IPS-18a (cell line): ENCODE measurements at regions not wholly inside any gene's neighbourhood (a gene's known extent, or its start where the extent isn't known, plus 50 kb on each side); places are given as distances from the start of the nearest gene placed in this dataset.

Experiments used
- H3K27ac ChIP-seq: one replicate; pipeline ENCODE4 v1.5.1; 2013; ENCODE audit warnings: low read length
- H3K27me3 ChIP-seq: one replicate; pipeline ENCODE4 v1.6.1; 2013; ENCODE audit warnings: mild to moderate bottlenecking, low read length; ENCODE audit not compliant: control insufficient read depth, insufficient read depth
- H3K36me3 ChIP-seq: one replicate; pipeline ENCODE4 v1.6.1; 2013; ENCODE audit warnings: low read depth, low read length; ENCODE audit not compliant: control insufficient read depth
- H3K4me1 ChIP-seq: one replicate; pipeline ENCODE4 v1.6.1; 2013; ENCODE audit warnings: low read depth, low read length; ENCODE audit not compliant: control insufficient read depth
- H3K4me3 ChIP-seq: one replicate; pipeline ENCODE4 v1.5.1; 2013; ENCODE audit warnings: low read length
- H3K9ac ChIP-seq: one replicate; pipeline ENCODE4 v1.6.1; 2013; ENCODE audit warnings: mild to moderate bottlenecking, low read length, moderate library complexity
- H3K9me3 ChIP-seq: one replicate; pipeline ENCODE4 v1.6.1; 2013; ENCODE audit warnings: low read depth, low read length; ENCODE audit not compliant: control insufficient read depth

DNA sequence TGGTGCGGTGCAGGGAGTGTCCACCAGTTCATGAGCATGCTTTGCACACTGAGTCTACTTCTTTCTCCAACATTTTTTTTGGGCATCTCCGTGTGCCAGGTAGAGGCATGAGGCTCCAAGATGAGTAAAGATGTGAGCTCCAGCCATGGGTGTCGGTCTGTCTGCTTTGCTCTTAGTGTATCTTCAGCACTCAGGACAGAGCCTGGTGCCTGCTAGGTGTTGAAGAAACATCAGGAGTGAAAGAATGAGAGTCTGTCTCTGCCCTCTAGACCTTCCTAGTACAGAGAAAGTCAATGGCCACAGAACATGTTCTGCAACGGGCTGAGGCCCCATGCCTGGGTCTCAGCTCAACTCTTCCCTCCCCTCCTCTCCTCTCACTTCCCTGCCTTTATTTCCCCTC, 486.5 kb downstream of the TBC1D22A start:
- Histone ChIP-seq H3K36me3 (no peaks in the 10 kb centered on the region), H3K4me3 (no peak overlapping the region), H3K4me1 (no peaks in the 10 kb centered on the region), H3K27ac (no peak overlapping the region), H3K9me3 (peaks cover 71% of the 10 kb centered on the region), H3K27me3 (no peaks in the 10 kb centered on the region), H3K9ac (no peak overlapping the region)

DNA sequence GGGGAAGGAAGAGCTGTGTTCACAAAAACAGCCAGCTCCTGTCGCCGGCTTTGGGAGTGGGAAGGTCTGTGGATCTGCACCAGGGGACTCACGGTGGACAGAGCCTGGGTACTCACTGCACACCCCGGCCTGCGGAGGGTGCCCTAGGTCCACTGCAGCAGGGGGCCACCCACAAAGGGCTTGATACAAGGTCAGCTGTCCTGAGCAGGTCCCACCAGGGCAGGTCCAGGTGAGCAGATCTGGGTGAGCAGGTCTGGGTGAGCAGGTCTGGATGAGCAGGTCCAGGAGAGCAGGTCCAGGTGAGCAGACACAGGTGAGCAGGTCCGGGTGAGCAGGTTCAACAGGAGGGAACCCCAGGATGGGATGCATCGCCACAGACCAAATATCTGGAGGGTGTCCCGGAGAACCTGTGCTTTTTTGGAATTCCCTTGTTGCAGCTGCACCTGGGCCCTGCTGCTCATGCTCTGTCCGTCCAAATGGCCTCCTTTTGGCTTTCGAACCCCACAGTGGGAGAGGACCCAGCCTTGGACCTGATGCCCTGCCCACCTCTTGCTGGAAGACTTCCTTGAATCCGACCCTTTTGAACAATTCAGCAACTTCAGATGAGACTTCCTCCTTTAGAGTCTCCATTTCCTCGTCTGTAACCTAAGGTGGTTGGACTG, 485.3 kb downstream of the TBC1D22A start:
- H3K9me3 ChIP-seq: peaks cover 66% of the 10 kb centered on the region
- H3K27ac ChIP-seq: no peak overlapping the region
- H3K9ac ChIP-seq: no peak overlapping the region
- no peak overlapping the region for H3K4me3 ChIP-seq
- no peaks in the 10 kb centered on the region for H3K36me3 ChIP-seq
- no peaks in the 10 kb centered on the region for H3K4me1 ChIP-seq
- H3K27me3 ChIP-seq: no peaks in the 10 kb centered on the region

DNA sequence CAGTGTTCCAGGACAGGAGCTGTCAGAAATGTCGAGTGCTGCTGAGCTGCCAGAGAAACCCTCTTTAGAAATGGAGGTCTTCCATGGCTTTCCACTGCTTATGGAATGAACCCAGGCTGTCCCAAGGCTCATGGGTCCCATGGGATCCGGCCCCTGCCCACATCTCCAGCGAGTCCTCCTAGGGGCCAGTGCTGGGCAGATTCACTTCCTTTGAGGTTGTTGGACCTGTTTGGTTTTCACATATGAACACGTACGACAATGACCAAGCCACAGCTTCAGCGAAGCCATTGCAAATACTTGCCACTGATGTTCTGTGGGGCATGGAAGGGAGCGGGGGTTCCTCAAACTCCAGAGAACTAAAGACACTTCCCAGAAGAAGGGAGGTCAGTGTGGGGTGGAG, 483.3 kb downstream of the TBC1D22A start:
- Histone ChIP-seq H3K9me3 (peaks cover 52% of the 10 kb centered on the region), H3K4me1 (no peaks in the 10 kb centered on the region), H3K27me3 (no peaks in the 10 kb centered on the region), H3K9ac (no peak overlapping the region), H3K36me3 (no peaks in the 10 kb centered on the region), H3K27ac (no peak overlapping the region), H3K4me3 (no peak overlapping the region)

DNA sequence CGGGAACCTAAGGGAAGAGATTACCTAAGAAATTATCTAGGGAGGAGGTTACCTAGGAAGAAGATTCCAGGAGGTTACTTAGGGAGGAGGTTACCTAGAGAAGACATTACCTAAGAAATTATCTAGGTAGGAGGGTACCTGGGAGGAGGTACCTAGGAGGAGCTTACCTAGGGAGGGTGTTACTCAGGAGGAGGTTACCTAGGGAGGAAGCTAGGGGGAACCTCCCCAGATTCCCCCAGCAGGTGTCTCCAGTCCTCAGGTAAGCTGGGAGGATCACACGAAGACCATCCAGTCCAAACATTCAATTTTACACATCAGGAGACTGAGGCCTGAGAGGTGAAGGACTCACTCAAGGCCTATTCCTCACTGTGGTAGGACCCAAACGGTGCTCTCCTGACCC, 482.8 kb downstream of the TBC1D22A start:
- H3K4me1 ChIP-seq: no peaks in the 10 kb centered on the region
- H3K27me3 ChIP-seq: no peaks in the 10 kb centered on the region
- no peak overlapping the region for H3K27ac ChIP-seq
- H3K9ac ChIP-seq: no peak overlapping the region
- H3K9me3 ChIP-seq: peaks cover 47% of the 10 kb centered on the region
- no peak overlapping the region for H3K4me3 ChIP-seq
- no peaks in the 10 kb centered on the region for H3K36me3 ChIP-seq

DNA sequence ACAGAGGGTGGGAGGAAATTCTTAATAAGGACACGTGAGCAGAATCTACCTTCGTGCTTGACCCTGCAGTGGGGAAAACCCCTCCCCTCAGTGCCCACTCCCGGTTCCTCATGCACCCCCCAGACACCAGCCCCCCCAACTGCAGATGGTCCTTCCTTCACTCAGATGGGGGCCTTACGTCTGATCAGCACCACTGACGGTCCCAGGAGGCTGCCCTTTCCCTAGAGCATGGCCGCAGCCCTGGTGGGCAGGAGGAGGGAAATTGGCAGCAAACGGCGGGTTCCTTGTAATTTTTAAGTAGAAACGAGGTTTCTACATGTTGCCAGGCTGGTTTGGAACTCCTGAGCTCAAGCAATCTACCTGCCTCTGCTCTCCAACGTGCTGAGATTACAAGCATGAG, 477.7 kb downstream of the TBC1D22A start:
- H3K27ac ChIP-seq: no peak overlapping the region
- H3K4me3 ChIP-seq: no peak overlapping the region
- H3K9ac ChIP-seq: no peak overlapping the region
- no peaks in the 10 kb centered on the region for H3K36me3 ChIP-seq
- H3K27me3 ChIP-seq: no peaks in the 10 kb centered on the region
- peaks cover 52% of the 10 kb centered on the region for H3K9me3 ChIP-seq
- H3K4me1 ChIP-seq: no peaks in the 10 kb centered on the region

DNA sequence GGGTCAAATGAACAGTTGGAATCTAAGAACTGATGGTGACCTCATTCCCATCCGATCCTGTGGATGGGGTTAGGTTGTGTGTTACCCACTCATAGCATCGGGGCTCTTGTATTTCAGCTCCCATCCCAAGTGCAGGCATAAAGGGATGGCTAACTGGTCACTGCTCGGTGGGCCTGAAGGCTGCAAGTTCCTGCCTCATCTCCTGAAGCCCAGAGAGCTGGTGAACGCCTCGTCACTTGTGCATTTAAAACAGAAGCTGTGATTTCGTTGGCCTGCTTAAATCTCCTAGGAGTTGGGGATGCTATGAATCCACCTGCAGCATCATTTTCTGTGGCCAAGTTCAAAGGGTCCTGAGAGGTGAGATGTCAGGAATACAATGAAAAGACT, 477.0 kb downstream of the TBC1D22A start:
- Histone ChIP-seq H3K4me1 (no peaks in the 10 kb centered on the region), H3K9ac (no peak overlapping the region), H3K27ac (no peak overlapping the region), H3K9me3 (peaks cover 52% of the 10 kb centered on the region), H3K36me3 (no peaks in the 10 kb centered on the region), H3K27me3 (no peaks in the 10 kb centered on the region), H3K4me3 (no peak overlapping the region)

DNA sequence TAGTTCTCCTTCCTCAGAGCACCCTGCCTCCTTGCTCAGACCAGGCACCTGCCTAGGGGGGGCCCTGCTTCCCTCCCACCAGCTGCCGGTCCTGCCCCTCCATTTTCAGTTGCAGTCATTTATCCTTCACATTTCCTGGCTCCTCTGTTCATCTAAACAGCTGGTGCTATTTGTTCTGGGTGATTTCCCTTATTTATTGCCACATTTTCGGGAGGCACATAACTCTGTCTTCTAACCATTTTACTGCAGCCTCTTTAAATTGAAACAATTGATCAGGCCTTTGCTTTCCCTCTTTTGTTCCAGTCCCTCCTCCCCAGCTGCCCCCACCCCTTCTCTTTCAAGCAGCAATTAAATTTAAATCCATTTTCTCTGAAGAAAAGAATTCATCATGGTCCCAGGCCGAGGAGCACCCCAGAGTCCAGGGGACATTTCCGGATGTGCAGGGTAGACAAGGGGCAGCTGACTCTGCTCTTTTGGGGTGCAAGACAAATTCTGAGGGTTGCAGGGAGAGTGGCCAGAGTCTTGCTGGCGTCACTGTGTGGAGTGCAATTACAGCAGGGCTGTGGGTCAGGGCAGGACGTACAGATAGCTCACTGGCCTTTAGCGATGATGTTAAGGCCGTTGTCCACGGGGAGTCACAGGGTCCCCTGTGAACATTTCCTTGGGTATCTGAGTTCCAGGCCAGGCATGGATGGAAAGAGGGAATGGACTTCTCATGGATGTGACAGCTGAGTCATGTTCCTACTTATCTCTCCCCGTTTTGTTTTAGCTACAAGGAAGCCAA, 476.4 kb downstream of the TBC1D22A start:
- Histone ChIP-seq H3K4me3 (no peak overlapping the region), H3K36me3 (no peaks in the 10 kb centered on the region), H3K27me3 (no peaks in the 10 kb centered on the region), H3K9me3 (peaks cover 51% of the 10 kb centered on the region), H3K4me1 (no peaks in the 10 kb centered on the region), H3K9ac (no peak overlapping the region), H3K27ac (no peak overlapping the region)

DNA sequence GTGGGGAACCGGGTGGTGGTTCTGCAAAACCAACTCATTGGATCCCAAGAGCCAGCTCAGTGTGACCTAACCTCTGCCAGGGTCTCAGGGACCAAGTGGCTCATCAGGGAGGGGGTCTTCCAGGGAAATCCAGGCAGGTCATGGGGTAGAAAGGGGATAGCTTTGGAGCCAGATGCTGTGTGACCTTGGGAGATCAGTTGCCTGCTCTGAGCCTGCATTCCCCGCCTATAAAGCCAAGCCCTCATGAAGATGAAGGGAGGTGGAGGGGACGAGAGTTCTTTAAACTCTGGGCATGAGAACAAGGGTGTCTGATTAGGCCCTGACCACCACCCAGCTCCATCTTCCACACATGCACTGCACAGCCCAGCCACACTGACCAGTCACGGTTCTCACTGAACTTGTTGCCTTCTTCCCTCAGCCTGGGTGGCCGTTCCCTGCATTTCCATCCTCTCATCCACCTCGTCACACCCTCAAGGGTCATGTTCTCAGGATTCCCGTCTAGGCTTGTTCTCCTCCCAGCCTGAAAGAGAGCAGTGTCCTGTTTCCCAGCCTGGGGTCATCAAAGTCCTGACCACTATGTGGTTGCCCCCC, 475.5 kb downstream of the TBC1D22A start:
- Histone ChIP-seq H3K4me1 (no peaks in the 10 kb centered on the region), H3K4me3 (no peak overlapping the region), H3K9me3 (peaks cover 56% of the 10 kb centered on the region), H3K27ac (no peak overlapping the region), H3K9ac (no peak overlapping the region), H3K27me3 (no peaks in the 10 kb centered on the region), H3K36me3 (no peaks in the 10 kb centered on the region)

DNA sequence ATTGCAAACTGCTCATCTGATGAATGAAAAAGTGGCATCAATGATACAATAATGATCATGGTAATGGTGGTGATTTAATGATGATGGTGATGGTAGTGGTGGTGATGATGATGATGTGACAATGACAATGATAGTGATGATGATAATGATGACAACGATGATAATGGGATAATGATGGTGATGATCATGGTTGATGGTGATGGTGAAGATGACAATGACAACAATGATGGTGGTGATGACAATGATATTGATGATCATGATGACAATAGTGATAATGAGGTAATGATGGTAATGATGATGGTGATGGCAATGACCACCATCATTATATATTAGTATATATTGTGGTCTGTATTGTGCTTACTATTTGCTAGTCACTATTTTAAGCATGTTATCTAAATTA, 474.3 kb downstream of the TBC1D22A start:
- no peak overlapping the region for H3K9ac ChIP-seq

DNA sequence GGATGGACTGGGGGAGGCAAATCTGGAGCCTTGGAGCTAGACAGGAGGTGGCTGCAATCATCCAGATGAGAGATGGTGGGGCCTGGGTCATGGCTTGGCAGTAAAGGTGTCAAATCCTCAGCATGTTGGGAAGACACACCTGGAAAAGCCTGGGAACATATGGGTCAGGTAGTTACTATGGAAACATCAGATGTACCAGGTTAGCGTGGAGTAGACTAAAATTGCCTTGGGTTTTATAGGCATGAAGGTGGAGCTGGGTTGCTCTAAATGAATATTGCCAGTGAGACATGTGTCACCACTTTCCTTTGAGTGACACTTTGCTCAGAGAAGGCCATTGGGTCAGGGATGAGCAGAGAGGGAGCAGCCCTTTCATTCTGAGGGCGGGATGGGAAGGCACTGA, 473.7 kb downstream of the TBC1D22A start:
- Histone ChIP-seq H3K9ac (no peak overlapping the region), H3K27ac (no peak overlapping the region), H3K4me3 (no peak overlapping the region), H3K9me3 (peaks cover 71% of the 10 kb centered on the region), H3K36me3 (no peaks in the 10 kb centered on the region), H3K4me1 (no peaks in the 10 kb centered on the region), H3K27me3 (no peaks in the 10 kb centered on the region)

More for the DNA sequence above, 474.3 kb downstream of the TBC1D22A start:
- Histone ChIP-seq H3K36me3 (no peaks in the 10 kb centered on the region), H3K9me3 (peaks cover 66% of the 10 kb centered on the region), H3K27ac (no peak overlapping the region), H3K4me1 (no peaks in the 10 kb centered on the region), H3K4me3 (no peak overlapping the region), H3K27me3 (no peaks in the 10 kb centered on the region)

DNA sequence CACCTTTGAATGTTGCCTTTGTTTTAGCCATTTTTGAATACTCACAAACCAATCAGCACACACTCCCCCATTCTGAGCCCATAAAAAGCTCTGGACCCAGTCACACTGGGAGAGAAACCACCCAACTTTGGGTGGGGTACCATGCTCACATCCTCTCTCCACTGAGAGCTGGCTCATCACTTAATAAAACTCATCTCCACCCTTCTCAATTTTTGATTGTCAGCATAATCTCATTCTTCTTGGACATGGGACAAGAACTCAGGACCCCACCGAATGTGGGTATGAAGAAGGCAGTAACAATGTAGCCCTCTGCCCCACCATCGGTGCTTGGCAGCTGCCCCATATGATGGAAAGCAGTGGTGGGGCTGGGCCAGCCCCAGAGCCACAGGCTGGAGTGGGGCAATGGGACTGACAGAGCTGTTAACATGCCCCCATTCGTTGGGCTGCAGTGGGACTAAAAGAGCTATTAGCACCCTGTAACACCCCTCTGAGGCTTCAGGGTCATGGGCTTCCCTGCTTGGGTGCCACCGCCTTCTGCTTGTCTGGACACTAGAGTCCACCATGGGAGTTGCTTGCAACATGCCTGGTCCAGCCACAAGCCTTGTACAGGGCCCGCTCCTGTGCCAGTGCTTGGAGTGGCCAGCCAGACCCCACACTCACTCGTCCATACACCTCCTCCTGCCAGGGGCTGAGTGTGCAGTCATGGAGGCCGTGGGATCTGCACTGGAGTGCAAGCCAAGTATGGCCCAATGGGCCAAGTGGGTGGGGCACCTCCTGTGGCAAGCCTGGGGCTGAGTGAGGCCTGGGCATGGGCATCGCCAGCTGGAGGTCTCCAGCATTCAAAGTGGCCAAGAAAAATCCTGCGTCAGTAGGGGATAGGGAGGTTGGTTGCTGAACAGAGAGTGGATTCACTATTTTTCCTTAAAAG, 471.1 kb downstream of the TBC1D22A start:
- Histone ChIP-seq H3K9ac (no peak overlapping the region), H3K9me3 (peaks cover 79% of the 10 kb centered on the region)

More for the DNA sequence above, 471.1 kb downstream of the TBC1D22A start:
- Histone ChIP-seq H3K27me3 (no peaks in the 10 kb centered on the region), H3K27ac (no peak overlapping the region), H3K4me3 (no peak overlapping the region), H3K36me3 (no peaks in the 10 kb centered on the region), H3K4me1 (no peaks in the 10 kb centered on the region)
